ENCODE measurements at regions not wholly inside any gene's neighbourhood (a gene's known extent, or its start where the extent isn't known, plus 50 kb on each side); places are given as distances from the start of the nearest gene placed in this dataset.

GRCh38 chr5:168121138-168121494 lies 170.3 kb upstream of the WWC1 start:
- H3K4me3 ChIP-seq = no peak overlapping the region
- TF ChIP-seq, protein P1, sequence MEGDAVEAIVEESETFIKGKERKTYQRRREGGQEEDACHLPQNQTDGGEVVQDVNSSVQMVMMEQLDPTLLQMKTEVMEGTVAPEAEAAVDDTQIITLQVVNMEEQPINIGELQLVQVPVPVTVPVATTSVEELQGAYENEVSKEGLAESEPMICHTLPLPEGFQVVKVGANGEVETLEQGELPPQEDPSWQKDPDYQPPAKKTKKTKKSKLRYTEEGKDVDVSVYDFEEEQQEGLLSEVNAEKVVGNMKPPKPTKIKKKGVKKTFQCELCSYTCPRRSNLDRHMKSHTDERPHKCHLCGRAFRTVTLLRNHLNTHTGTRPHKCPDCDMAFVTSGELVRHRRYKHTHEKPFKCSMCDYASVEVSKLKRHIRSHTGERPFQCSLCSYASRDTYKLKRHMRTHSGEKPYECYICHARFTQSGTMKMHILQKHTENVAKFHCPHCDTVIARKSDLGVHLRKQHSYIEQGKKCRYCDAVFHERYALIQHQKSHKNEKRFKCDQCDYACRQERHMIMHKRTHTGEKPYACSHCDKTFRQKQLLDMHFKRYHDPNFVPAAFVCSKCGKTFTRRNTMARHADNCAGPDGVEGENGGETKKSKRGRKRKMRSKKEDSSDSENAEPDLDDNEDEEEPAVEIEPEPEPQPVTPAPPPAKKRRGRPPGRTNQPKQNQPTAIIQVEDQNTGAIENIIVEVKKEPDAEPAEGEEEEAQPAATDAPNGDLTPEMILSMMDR (IDR thresholded peaks at IDR 0.05) = no peak
- no peaks in the 10 kb centered on the region for H3K36me3 ChIP-seq
- no peak for DNase-seq (ENCODE audit: low spot score)
- no peaks in the 10 kb centered on the region for H3K4me1 ChIP-seq
- H3K27me3 ChIP-seq = no peaks in the 10 kb centered on the region
- no peak overlapping the region for H3K27ac ChIP-seq
- H3K9me3 ChIP-seq = no peaks in the 10 kb centered on the region

DNA sequence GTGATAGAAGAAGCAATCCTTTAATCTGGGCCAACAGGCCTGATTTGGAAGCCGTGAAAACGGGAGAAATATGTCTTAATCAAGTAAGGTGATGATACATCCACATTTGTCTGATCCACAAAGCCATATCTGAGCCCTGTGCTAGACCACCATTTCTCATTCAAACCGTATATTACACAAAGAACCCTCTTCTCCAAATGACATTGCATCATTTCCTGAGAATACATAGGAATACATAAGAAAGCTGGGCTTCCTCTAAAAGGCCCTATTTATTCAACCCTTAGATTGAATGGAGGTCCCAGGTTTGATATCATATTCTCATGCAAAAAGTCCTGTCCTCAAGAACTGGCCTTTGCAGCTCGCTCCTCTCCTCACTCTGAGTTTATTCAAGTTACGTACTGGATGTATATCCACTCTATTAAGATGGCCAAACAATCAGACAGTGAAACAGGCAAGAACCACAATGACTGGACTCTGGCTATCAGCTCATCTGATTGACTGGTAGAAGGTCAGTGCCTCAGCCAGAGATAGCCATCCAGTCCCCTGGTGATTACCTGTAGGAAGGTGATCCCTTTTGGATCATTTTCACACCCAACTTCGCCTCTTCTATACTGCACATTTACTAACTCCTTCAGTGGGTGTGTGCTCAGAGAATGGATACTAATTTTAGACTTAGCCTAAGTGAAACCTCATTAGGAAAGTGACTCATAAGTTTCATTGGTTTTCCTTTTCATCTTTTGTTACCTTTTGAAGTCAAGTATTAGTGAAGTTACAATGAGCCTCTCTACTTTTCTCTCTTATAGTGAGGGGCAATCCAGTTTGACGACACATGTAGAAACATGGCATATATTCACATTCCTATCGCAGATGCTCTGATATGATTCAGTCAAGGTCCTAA lies 167.6 kb upstream of the WWC1 start:
- no peak overlapping the region for H3K27ac ChIP-seq
- no peaks in the 10 kb centered on the region for H3K36me3 ChIP-seq
- H3K27me3 ChIP-seq = no peaks in the 10 kb centered on the region
- no peak overlapping the region for H3K4me3 ChIP-seq
- TF ChIP-seq, protein P1 (IDR thresholded peaks at IDR 0.05) = no peak
- H3K9me3 ChIP-seq = no peaks in the 10 kb centered on the region
- H3K4me1 ChIP-seq = peaks cover 0 to 5% of the 10 kb centered on the region in 2 donors
- DNase-seq (ENCODE audit: low spot score) = no peak

GRCh38 chr5:168125445-168126199 lies 165.8 kb upstream of the WWC1 start:
- DNase-seq (ENCODE audit: low spot score) = no peak
- Histone ChIP-seq H3K27me3 (no peaks in the 10 kb centered on the region), H3K27ac (no peak overlapping the region), H3K4me3 (no peak overlapping the region), H3K36me3 (no peaks in the 10 kb centered on the region), H3K4me1 (peaks cover 0 to 5% of the 10 kb centered on the region in 2 donors), H3K9me3 (no peaks in the 10 kb centered on the region)
- TF ChIP-seq, protein P1 (IDR thresholded peaks at IDR 0.05) = no peak

DNA sequence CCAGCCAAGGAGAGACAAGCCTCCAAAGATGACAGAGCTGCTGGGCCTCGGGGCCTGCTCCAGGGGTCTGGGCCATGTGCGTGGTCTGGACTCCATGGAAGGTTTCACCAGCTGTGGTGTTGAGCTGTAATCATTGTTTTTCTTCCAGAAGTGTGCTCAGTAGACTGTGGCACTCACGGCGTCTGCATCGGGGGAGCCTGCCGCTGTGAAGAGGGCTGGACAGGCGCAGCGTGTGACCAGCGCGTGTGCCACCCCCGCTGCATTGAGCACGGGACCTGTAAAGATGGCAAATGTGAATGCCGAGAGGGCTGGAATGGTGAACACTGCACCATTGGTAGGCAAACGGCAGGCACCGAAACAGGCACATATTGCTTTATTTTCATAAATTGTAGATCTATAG lies 164.8 kb upstream of the WWC1 start:
- H3K9me3 ChIP-seq = no peaks in the 10 kb centered on the region
- peaks cover 0 to 5% of the 10 kb centered on the region in 2 donors for H3K4me1 ChIP-seq
- DNase-seq (ENCODE audit: low spot score) = no peak

DNA sequence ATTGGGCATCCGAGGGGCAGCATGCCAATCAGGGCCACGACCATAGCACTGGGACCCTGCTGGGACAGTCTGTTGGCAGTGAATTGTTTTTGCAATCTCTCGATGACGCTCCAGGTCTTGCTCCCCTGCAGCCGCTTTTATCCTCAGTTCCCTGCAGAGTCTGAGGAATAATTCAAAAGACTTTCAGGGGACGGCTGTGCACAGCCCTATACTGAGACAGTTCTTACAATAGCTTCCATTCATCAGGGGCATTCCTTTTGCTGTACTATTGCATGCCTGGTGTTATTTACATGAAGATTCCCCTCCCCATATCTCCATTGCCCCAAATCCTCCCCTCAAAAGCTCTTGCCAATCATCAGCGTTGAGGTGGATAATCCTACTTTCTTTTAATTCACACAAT lies 163.3 kb upstream of the WWC1 start:
- no peak overlapping the region for H3K27ac ChIP-seq
- no peaks in the 10 kb centered on the region for H3K36me3 ChIP-seq
- DNase-seq (ENCODE audit: low spot score) = no peak
- H3K4me1 ChIP-seq = peaks cover 0 to 5% of the 10 kb centered on the region in 2 donors
- H3K4me3 ChIP-seq = no peak overlapping the region
- no peaks in the 10 kb centered on the region for H3K27me3 ChIP-seq
- no peaks in the 10 kb centered on the region for H3K9me3 ChIP-seq
- TF ChIP-seq, protein P1 (IDR thresholded peaks at IDR 0.05) = no peak

More for the DNA sequence above, 164.8 kb upstream of the WWC1 start:
- no peaks in the 10 kb centered on the region for H3K27me3 ChIP-seq
- H3K36me3 ChIP-seq = no peaks in the 10 kb centered on the region
- TF ChIP-seq, protein P1 (IDR thresholded peaks at IDR 0.05) = no peak
- no peak overlapping the region for H3K27ac ChIP-seq
- H3K4me3 ChIP-seq = no peak overlapping the region
